ENCODE measurements at regions not wholly inside any gene's neighbourhood (a gene's known extent, or its start where the extent isn't known, plus 50 kb on each side); places are given as distances from the start of the nearest gene placed in this dataset.

- Histone ChIP-seq H3K27ac (no peak overlapping the region), H3K27me3 (no peaks in the 10 kb centered on the region), H3K36me3 (no peaks in the 10 kb centered on the region), H3K4me3 (no peak overlapping the region), H3K4me1 (no peaks in the 10 kb centered on the region), H3K9me3 (no peaks in the 10 kb centered on the region)
- no peak for DNase-seq
- intact Hi-C loops (cut with DNase I), result no loop called here
- ATAC-seq, result no peak
- TF ChIP-seq CTCF (IDR thresholded peaks at IDR 0.05), result no peak
Observed at GRCh38 chr5:167995844-167996425, 295.5 kb upstream of the WWC1 start.

GRCh38 chr5:167998148-167998767 is 293.2 kb upstream of the WWC1 start:
- intact Hi-C loops (cut with DNase I), result no loop called here
- no peak for TF ChIP-seq CTCF (IDR thresholded peaks at IDR 0.05)
- no peak for DNase-seq
- no peaks in the 10 kb centered on the region for H3K9me3 ChIP-seq
- no peak for ATAC-seq
- no peaks in the 10 kb centered on the region for H3K27me3 ChIP-seq
- no peak overlapping the region for H3K4me3 ChIP-seq
- H3K36me3 ChIP-seq, result no peaks in the 10 kb centered on the region
- no peak overlapping the region for H3K27ac ChIP-seq
- H3K4me1 ChIP-seq, result no peaks in the 10 kb centered on the region

- H3K4me1 ChIP-seq, result no peaks in the 10 kb centered on the region
- H3K9me3 ChIP-seq, result no peaks in the 10 kb centered on the region
- H3K4me3 ChIP-seq, result no peak overlapping the region
- DNase-seq (no peak), ATAC-seq (no peak)
- no peak overlapping the region for H3K27ac ChIP-seq
- H3K36me3 ChIP-seq, result no peaks in the 10 kb centered on the region
- H3K27me3 ChIP-seq, result no peaks in the 10 kb centered on the region
- TF ChIP-seq CTCF (IDR thresholded peaks at IDR 0.05), result no peak
- intact Hi-C loops (cut with DNase I), result no loop called here
Observed at GRCh38 chr5:167999182-167999581, 292.3 kb upstream of the WWC1 start.

GRCh38 chr5:168001318-168001717 is 290.1 kb upstream of the WWC1 start:
- intact Hi-C loops (cut with DNase I), result no loop called here
- DNase-seq (no peak), ATAC-seq (no peak)
- Histone ChIP-seq H3K4me1 (no peaks in the 10 kb centered on the region), H3K27me3 (no peaks in the 10 kb centered on the region), H3K4me3 (no peak overlapping the region), H3K9me3 (no peaks in the 10 kb centered on the region), H3K36me3 (no peaks in the 10 kb centered on the region), H3K27ac (no peak overlapping the region)
- TF ChIP-seq CTCF (IDR thresholded peaks at IDR 0.05), result no peak

- Histone ChIP-seq H3K4me3 (no peak overlapping the region), H3K27ac (no peak overlapping the region), H3K27me3 (no peaks in the 10 kb centered on the region), H3K36me3 (no peaks in the 10 kb centered on the region), H3K9me3 (no peaks in the 10 kb centered on the region), H3K4me1 (no peaks in the 10 kb centered on the region)
- intact Hi-C loops (cut with DNase I), result no loop called here
- no peak for ATAC-seq
- no peak for TF ChIP-seq CTCF (IDR thresholded peaks at IDR 0.05)
- DNase-seq, result no peak
Observed at GRCh38 chr5:168002116-168002515, 289.3 kb upstream of the WWC1 start.

GRCh38 chr5:168005093-168005492 is 286.4 kb upstream of the WWC1 start:
- H3K36me3 ChIP-seq, result no peaks in the 10 kb centered on the region
- H3K27ac ChIP-seq, result no peak overlapping the region
- ATAC-seq, result no peak
- TF ChIP-seq CTCF (IDR thresholded peaks at IDR 0.05), result no peak
- intact Hi-C loops (cut with DNase I), result no loop called here
- no peak overlapping the region for H3K4me3 ChIP-seq
- H3K9me3 ChIP-seq, result no peaks in the 10 kb centered on the region
- no peak for DNase-seq
- no peaks in the 10 kb centered on the region for H3K4me1 ChIP-seq
- H3K27me3 ChIP-seq, result no peaks in the 10 kb centered on the region

Data from upper lobe of right lung (tissue), 1 donor.